Panc1 (cell line): ENCODE measurements at regions not wholly inside any gene's neighbourhood (a gene's known extent, or its start where the extent isn't known, plus 50 kb on each side); places are given as distances from the start of the nearest gene placed in this dataset.

Experiments
- ATAC-seq: fragments of 200-7000 bp; cut with Tn5 transposase; 2 replicates; pipeline ENCODE4 v1.9.1; 2020; ENCODE audit warnings: mild to moderate bottlenecking, moderate library complexity
- BruUV-seq: library from RNA; stranded (reverse); fragments of 400-500 nt; replicated peaks from 2 replicates; lab custom pipeline; 2021; lab: Mats Ljungman, UMichigan
- CTCF ChIA-PET: fragments of 300-600 bp; sonication (Branson Sonifier 250); formaldehyde crosslinking; loops from one replicate; lab custom pipeline; 2022; ENCODE audit warnings: antibody characterized with exemption; lab: Charles Lee
- POLR2A ChIA-PET: fragments of 300-600 bp; sonication (Branson Sonifier 250); formaldehyde crosslinking; loops from one replicate; lab custom pipeline; 2022; ENCODE audit warnings: antibody characterized with exemption; lab: Charles Lee
- DNase-seq: peaks from one replicate; pipeline ENCODE4 v3.0.0-alpha.2; 2010; ENCODE audit warnings: low read depth, low spot score
- H3K27ac ChIP-seq: 2 replicates; pipeline ENCODE4 v1.5.1; 2011; ENCODE audit warnings: mild to moderate bottlenecking, low read length, inconsistent platforms
- H3K27me3 ChIP-seq: fragments of 200-500 bp; sonication (Bioruptor generic); 2 replicates; pipeline ENCODE4 v1.6.0; 2014; ENCODE audit warnings: low read length, inconsistent platforms; ENCODE audit not compliant: control insufficient read depth, insufficient read depth
- H3K36me3 ChIP-seq: fragments of 200-500 bp; sonication (Bioruptor generic); 2 replicates; pipeline ENCODE4 v1.5.1; 2014; ENCODE audit warnings: inconsistent platforms, mild to moderate bottlenecking, low read length, moderate library complexity; ENCODE audit not compliant: control insufficient read depth, insufficient read depth
- H3K4me1 ChIP-seq: 2 replicates; pipeline ENCODE4 v1.5.1; 2011; ENCODE audit warnings: inconsistent platforms, mild to moderate bottlenecking, low read length, moderate library complexity; ENCODE audit not compliant: control insufficient read depth, insufficient read depth
- H3K4me3 ChIP-seq, 2 experiments: 2 replicates each; pipeline ENCODE4 v1.5.1; 2011 to 2012; ENCODE audit warnings: low read depth in 2 of 2, low read length in 2 of 2, mild to moderate bottlenecking in 2 of 2, inconsistent platforms in 1 of 2, moderate library complexity in 1 of 2
- H3K9me3 ChIP-seq: fragments of 200-500 bp; sonication (Bioruptor generic); 2 replicates; pipeline ENCODE4 v1.5.1; 2014; ENCODE audit warnings: low read depth, mild to moderate bottlenecking, inconsistent platforms, low read length, moderate library complexity; ENCODE audit not compliant: control insufficient read depth, insufficient read depth
- CTCF ChIP-seq: fragments of 450-650 bp; IDR thresholded peaks from 2 replicates; pipeline ENCODE4 v1.5.1; 2017; ENCODE audit warnings: mild to moderate bottlenecking
- POLR2AphosphoS5 ChIP-seq: IDR thresholded peaks from 2 replicates; pipeline ENCODE4 v1.6.1; 2012; ENCODE audit warnings: mild to moderate bottlenecking, low read depth, low read length, moderate library complexity
- REST ChIP-seq, 2 experiments: IDR thresholded peaks; 2 replicates each; pipeline ENCODE4 v1.6.1; 2011 to 2012; ENCODE audit warnings: low read depth in 2 of 2, control low read depth in 1 of 2, low read length in 1 of 2, mild to moderate bottlenecking in 1 of 2, moderate library complexity in 1 of 2; ENCODE audit not compliant: insufficient read depth in 1 of 2
- SIN3A ChIP-seq: IDR thresholded peaks from 2 replicates; pipeline ENCODE4 v1.6.1; 2012; ENCODE audit warnings: low read depth, mild to moderate bottlenecking, low read length, moderate library complexity, borderline replicate concordance; ENCODE audit not compliant: insufficient read depth
- TCF7L2 ChIP-seq: IDR thresholded peaks from 2 replicates; pipeline ENCODE4 v1.6.1; 2011; ENCODE audit warnings: mild to moderate bottlenecking, low read depth, low read length, inconsistent platforms
- in situ Hi-C: cut with HindIII; loops from 2 replicates; pipeline ENCODE4 v1.10.0; 2016; ENCODE audit warnings: low sequenced_read_pairs, low pct_unique_long_range_greater_than_20kb
- intact Hi-C: fragments of 100-400 bp; cut with micrococcal nuclease; formaldehyde crosslinking; loops from one replicate; pipeline ENCODE4 v1.10.0; 2022; ENCODE audit not compliant: unreplicated experiment

- Histone ChIP-seq H3K36me3 (no peaks in the 10 kb centered on the region), H3K4me1 (no peaks in the 10 kb centered on the region), H3K4me3 (no peak overlapping the region), H3K27ac (no peak overlapping the region), H3K9me3 (no peaks in the 10 kb centered on the region), H3K27me3 (peaks cover 2% of the 10 kb centered on the region; the same call in 1 of the 2 replicates)
- ATAC-seq (no peak), DNase-seq (no peak)
- ChIA-PET CTCF (no interaction called here), POLR2A (no interaction called here)
- in situ Hi-C loops: no loop called here
- TF ChIP-seq TCF7L2 (no peak), REST (IDR thresholded peaks at IDR 0.05; ENCODE audit: insufficient read depth in 1 of 2, low read depth in 2 of 2, low read length in 1 of 2) (no peak), CTCF (no peak), POLR2AphosphoS5 (no peak), SIN3A (no peak)
- no TSS peak for BruUV-seq
- intact Hi-C loops: no loop called here
Measured at GRCh38 chr14:65819569-65819968, 407.0 kb downstream of the FUT8 start.

- BruUV-seq: no TSS peak
- no peak for TF ChIP-seq TCF7L2
- TF ChIP-seq REST (IDR thresholded peaks at IDR 0.05; ENCODE audit: insufficient read depth in 1 of 2, low read depth in 2 of 2, low read length in 1 of 2): no peak
- TF ChIP-seq CTCF: no peak
- no peak for TF ChIP-seq POLR2AphosphoS5
- no peak for TF ChIP-seq SIN3A
- Histone ChIP-seq H3K27ac (no peak overlapping the region), H3K9me3 (no peaks in the 10 kb centered on the region), H3K4me1 (no peaks in the 10 kb centered on the region), H3K27me3 (peaks cover 5% of the 10 kb centered on the region; the same call in 1 of the 2 replicates), H3K4me3 (no peak overlapping the region), H3K36me3 (no peaks in the 10 kb centered on the region)
- CTCF ChIA-PET: no interaction called here
- intact Hi-C loops (loop anchor here (5.0 to 10.0 kb wide), 2 partner anchors 404 to 656 kb away; no protein-coding TSS in a partner anchor), in situ Hi-C loops (no loop called here)
- POLR2A ChIA-PET: no interaction called here
- ATAC-seq (no peak), DNase-seq (no peak)
Measured at GRCh38 chr14:65821224-65821753, 408.8 kb downstream of the FUT8 start.
